HEK293 (cell line): ENCODE measurements at regions not wholly inside any gene's neighbourhood (a gene's known extent, or its start where the extent isn't known, plus 50 kb on each side); places are given as distances from the start of the nearest gene placed in this dataset.

ENCODE experiments used
- CTCF ChIA-PET: fragments of 350-600 bp; formaldehyde crosslinking; extraction: SDS; loops from one replicate; lab custom pipeline; 2021; ENCODE audit warnings: antibody characterized with exemption; lab: Yijun Ruan, JAX
- POLR2A ChIA-PET: fragments of 300-600 bp; formaldehyde crosslinking; extraction: SDS; loops from one replicate; lab custom pipeline; 2020; ENCODE audit warnings: antibody characterized with exemption, inconsistent platforms; lab: Yijun Ruan, JAX
- H3K27ac ChIP-seq: fragments of 200-500 bp; sonication (Bioruptor generic); 2 replicates; pipeline ENCODE4 v1.5.1; 2014; ENCODE audit warnings: low read depth, low read length, control low read depth, inconsistent platforms; ENCODE audit errors: extremely low read depth
- H3K36me3 ChIP-seq, 2 experiments: fragments of 200-500 bp in 1 of 2; sonication (Bioruptor generic) in 1 of 2; 1 replicate in 1 of 2; 2 replicates in 1 of 2; pipeline ENCODE4 v1.5.1; 2014 to 2017; ENCODE audit warnings: inconsistent platforms in 2 of 2, low read length in 2 of 2; ENCODE audit not compliant: control insufficient read depth in 2 of 2, insufficient read depth in 1 of 2
- H3K4me1 ChIP-seq: fragments of 200-500 bp; sonication (Bioruptor generic); 2 replicates; pipeline ENCODE4 v1.5.1; 2014; ENCODE audit warnings: mild to moderate bottlenecking, low read length, inconsistent platforms; ENCODE audit not compliant: control insufficient read depth, insufficient read depth
- H3K4me3 ChIP-seq: 2 replicates; pipeline ENCODE4 v1.5.1; 2011; ENCODE audit warnings: low read depth, mild to moderate bottlenecking, control low read depth, low read length, moderate library complexity
- H3K9me3 ChIP-seq: fragments of 200-500 bp; sonication (Bioruptor generic); 2 replicates; pipeline ENCODE4 v1.5.1; 2014; ENCODE audit warnings: low read depth, low read length, inconsistent platforms; ENCODE audit not compliant: control insufficient read depth, insufficient read depth
- GLI4 ChIP-seq: fragments of 450-650 bp; formaldehyde crosslinking; IDR thresholded peaks from 2 replicates; pipeline ENCODE4 v1.5.1; 2016; ENCODE audit warnings: missing biosample characterization, missing genetic modification characterization
- GLIS1 ChIP-seq: fragments of 450-650 bp; formaldehyde crosslinking; IDR thresholded peaks from 2 replicates; pipeline ENCODE4 v1.5.1; 2016; ENCODE audit warnings: missing biosample characterization, missing genetic modification characterization
- ZFP3 ChIP-seq: fragments of 450-650 bp; formaldehyde crosslinking; IDR thresholded peaks from 2 replicates; pipeline ENCODE4 v1.5.1; 2016; ENCODE audit warnings: low read depth, missing biosample characterization, missing genetic modification characterization
- ZNF16 ChIP-seq: fragments of 450-650 bp; formaldehyde crosslinking; IDR thresholded peaks from 2 replicates; pipeline ENCODE4 v1.5.1; 2016; ENCODE audit warnings: low read depth, missing biosample characterization, missing genetic modification characterization
- ZNF174 ChIP-seq: fragments of 450-650 bp; formaldehyde crosslinking; IDR thresholded peaks from 2 replicates; pipeline ENCODE4 v1.5.0; 2017; ENCODE audit warnings: missing biosample characterization, mild to moderate bottlenecking, missing genetic modification characterization
- ZNF175 ChIP-seq: fragments of 450-650 bp; formaldehyde crosslinking; IDR thresholded peaks from 2 replicates; pipeline ENCODE4 v1.5.1; 2016; ENCODE audit warnings: missing biosample characterization, missing genetic modification characterization
- ZNF404 ChIP-seq: fragments of 450-650 bp; formaldehyde crosslinking; IDR thresholded peaks from 2 replicates; pipeline ENCODE4 v1.5.1; 2017; ENCODE audit warnings: missing biosample characterization, missing genetic modification characterization
- ZNF670 ChIP-seq: fragments of 450-650 bp; formaldehyde crosslinking; IDR thresholded peaks from 2 replicates; pipeline ENCODE4 v1.5.1; 2016; ENCODE audit warnings: missing biosample characterization, missing genetic modification characterization, low read depth
- ZNF76 ChIP-seq: fragments of 450-650 bp; formaldehyde crosslinking; IDR thresholded peaks from 2 replicates; pipeline ENCODE4; 2016; ENCODE audit warnings: low read depth, missing biosample characterization, missing genetic modification characterization, borderline replicate concordance
- ZNF777 ChIP-seq: fragments of 450-650 bp; formaldehyde crosslinking; IDR thresholded peaks from 2 replicates; pipeline ENCODE4 v1.5.1; 2017; ENCODE audit warnings: missing biosample characterization, missing genetic modification characterization, borderline replicate concordance
- TF ChIP-seq, protein P1 (sequence below): sonication (generic); formaldehyde crosslinking; IDR thresholded peaks from 2 replicates; pipeline ENCODE4 v1.8.1; 2022; ENCODE audit warnings: mild to moderate bottlenecking, moderate library complexity, missing genetic modification reagents
- TF ChIP-seq, protein P2 (sequence below): fragments of 450-650 bp; formaldehyde crosslinking; IDR thresholded peaks from 2 replicates; pipeline ENCODE4 v1.5.1; 2016; ENCODE audit warnings: missing biosample characterization, missing genetic modification characterization
- TF ChIP-seq, protein P3 (sequence below): fragments of 450-650 bp; formaldehyde crosslinking; IDR thresholded peaks from 2 replicates; pipeline ENCODE4 v1.5.1; 2016; ENCODE audit warnings: missing biosample characterization, missing genetic modification characterization
- TF ChIP-seq, protein P4 (sequence below): fragments of 450-650 bp; formaldehyde crosslinking; IDR thresholded peaks from 2 replicates; pipeline ENCODE4 v1.5.1; 2016; ENCODE audit warnings: missing biosample characterization, missing genetic modification characterization
- TF ChIP-seq, protein P5 (sequence below): fragments of 450-650 bp; formaldehyde crosslinking; IDR thresholded peaks from 2 replicates; pipeline ENCODE4 v1.5.1; 2016; ENCODE audit warnings: missing biosample characterization, missing genetic modification characterization
- TF ChIP-seq, protein P6 (sequence below): fragments of 450-650 bp; formaldehyde crosslinking; IDR thresholded peaks from 2 replicates; pipeline ENCODE4 v1.5.1; 2016; ENCODE audit warnings: missing biosample characterization, missing genetic modification characterization

DNA sequence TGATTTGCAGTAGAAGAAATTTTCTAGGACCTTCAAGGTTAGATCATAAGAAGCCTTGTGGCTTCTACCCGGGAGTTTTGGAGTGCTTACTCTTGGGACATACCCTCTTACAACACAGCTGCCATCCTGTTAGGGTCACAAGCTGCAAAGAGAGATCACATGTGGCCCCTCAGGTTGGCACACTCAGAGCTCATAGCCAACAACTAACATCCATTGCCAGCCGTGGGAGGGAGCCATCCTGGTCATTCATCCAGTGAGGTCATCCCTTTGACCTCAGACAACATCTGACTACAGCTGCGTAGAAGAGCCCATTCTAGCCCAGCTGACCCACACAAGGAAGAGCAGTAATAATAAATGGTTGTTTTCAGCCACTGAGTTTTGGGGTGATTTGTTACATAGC lies 76.9 kb upstream of the NABP1 start:
- CTCF ChIA-PET = interaction anchor here (0.7 to 2.1 kb wide), 2 partner anchors 34 to 818 kb away, joined by 3 to 10 read pairs; no protein-coding TSS in a partner anchor

DNA sequence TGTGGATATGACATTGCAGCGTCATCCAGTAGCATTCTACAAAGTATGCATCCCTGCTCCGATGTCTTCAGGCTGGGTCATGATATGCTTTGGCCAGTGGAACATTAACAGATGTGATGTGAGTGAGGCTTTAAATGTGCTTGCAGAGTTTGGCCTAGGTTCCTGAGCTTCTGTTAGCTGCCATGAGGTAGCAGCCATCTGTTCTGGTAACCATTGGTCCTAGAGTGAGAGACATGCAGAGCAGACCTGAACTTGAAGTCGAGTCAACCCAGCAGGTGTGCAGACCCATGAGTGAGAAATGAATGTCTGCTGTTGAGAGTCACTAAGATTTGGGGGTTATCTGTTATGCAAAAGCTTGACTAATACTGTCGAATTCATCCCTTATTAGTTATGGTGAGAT lies 73.8 kb upstream of the NABP1 start:
- H3K36me3 ChIP-seq = no peaks in the 10 kb centered on the region
- H3K27ac ChIP-seq = no peak overlapping the region
- no peaks in the 10 kb centered on the region for H3K4me1 ChIP-seq
- TF ChIP-seq, protein P1, sequence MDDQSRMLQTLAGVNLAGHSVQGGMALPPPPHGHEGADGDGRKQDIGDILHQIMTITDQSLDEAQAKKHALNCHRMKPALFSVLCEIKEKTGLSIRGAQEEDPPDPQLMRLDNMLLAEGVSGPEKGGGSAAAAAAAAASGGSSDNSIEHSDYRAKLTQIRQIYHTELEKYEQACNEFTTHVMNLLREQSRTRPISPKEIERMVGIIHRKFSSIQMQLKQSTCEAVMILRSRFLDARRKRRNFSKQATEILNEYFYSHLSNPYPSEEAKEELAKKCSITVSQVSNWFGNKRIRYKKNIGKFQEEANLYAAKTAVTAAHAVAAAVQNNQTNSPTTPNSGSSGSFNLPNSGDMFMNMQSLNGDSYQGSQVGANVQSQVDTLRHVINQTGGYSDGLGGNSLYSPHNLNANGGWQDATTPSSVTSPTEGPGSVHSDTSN (CRISPR knock-in tag) = no peak
- TF ChIP-seq, protein P2, sequence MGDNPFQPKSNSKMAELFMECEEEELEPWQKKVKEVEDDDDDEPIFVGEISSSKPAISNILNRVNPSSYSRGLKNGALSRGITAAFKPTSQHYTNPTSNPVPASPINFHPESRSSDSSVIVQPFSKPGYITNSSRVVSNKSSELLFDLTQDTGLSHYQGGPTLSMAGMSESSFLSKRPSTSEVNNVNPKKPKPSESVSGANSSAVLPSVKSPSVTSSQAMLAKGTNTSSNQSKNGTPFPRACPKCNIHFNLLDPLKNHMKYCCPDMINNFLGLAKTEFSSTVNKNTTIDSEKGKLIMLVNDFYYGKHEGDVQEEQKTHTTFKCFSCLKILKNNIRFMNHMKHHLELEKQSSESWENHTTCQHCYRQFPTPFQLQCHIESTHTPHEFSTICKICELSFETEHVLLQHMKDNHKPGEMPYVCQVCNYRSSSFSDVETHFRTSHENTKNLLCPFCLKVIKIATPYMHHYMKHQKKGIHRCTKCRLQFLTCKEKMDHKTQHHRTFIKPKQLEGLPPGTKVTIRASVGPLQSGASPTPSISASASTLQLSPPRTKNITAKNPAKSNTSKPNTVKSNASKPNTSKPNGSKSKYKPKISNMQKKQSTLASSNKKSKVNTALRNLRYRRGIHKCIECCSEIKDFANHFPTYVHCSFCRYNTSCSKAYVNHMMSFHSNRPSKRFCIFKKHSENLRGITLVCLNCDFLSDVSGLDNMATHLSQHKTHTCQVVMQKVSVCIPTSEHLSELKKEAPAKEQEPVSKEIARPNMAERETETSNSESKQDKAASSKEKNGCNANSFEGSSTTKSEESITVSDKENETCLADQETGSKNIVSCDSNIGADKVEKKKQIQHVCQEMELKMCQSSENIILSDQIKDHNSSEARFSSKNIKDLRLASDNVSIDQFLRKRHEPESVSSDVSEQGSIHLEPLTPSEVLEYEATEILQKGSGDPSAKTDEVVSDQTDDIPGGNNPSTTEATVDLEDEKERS (tag by site-specific recombination) = no peak
- H3K9me3 ChIP-seq = no peaks in the 10 kb centered on the region
- H3K4me3 ChIP-seq = no peak overlapping the region
- ChIA-PET CTCF (no interaction called here), POLR2A (no interaction called here)

More for the DNA sequence above, 76.9 kb upstream of the NABP1 start:
- Histone ChIP-seq H3K27ac (no peak overlapping the region), H3K36me3 (no peaks in the 10 kb centered on the region), H3K4me3 (no peak overlapping the region), H3K4me1 (no peaks in the 10 kb centered on the region), H3K9me3 (no peaks in the 10 kb centered on the region)
- POLR2A ChIA-PET = no interaction called here
- no peak for TF ChIP-seq ZNF670 (tag by site-specific recombination)
- no peak for TF ChIP-seq ZNF174
- no peak for TF ChIP-seq ZNF16
- TF ChIP-seq, protein P3, sequence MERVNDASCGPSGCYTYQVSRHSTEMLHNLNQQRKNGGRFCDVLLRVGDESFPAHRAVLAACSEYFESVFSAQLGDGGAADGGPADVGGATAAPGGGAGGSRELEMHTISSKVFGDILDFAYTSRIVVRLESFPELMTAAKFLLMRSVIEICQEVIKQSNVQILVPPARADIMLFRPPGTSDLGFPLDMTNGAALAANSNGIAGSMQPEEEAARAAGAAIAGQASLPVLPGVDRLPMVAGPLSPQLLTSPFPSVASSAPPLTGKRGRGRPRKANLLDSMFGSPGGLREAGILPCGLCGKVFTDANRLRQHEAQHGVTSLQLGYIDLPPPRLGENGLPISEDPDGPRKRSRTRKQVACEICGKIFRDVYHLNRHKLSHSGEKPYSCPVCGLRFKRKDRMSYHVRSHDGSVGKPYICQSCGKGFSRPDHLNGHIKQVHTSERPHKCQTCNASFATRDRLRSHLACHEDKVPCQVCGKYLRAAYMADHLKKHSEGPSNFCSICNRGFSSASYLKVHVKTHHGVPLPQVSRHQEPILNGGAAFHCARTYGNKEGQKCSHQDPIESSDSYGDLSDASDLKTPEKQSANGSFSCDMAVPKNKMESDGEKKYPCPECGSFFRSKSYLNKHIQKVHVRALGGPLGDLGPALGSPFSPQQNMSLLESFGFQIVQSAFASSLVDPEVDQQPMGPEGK (tag by site-specific recombination) = no peak
- TF ChIP-seq, protein P4, sequence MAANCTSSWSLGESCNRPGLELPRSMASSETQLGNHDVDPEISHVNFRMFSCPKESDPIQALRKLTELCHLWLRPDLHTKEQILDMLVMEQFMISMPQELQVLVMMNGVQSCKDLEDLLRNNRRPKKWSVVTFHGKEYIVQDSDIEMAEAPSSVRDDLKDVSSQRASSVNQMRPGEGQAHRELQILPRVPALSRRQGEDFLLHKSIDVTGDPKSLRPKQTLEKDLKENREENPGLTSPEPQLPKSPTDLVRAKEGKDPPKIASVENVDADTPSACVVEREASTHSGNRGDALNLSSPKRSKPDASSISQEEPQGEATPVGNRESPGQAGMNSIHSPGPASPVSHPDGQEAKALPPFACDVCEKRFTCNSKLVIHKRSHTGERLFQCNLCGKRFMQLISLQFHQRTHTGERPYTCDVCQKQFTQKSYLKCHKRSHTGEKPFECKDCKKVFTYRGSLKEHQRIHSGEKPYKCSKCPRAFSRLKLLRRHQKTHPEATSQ (tag by site-specific recombination) = no peak
- TF ChIP-seq GLIS1 (tag by site-specific recombination) = no peak
- no peak for TF ChIP-seq ZNF76 (tag by site-specific recombination)
- TF ChIP-seq, protein P5, sequence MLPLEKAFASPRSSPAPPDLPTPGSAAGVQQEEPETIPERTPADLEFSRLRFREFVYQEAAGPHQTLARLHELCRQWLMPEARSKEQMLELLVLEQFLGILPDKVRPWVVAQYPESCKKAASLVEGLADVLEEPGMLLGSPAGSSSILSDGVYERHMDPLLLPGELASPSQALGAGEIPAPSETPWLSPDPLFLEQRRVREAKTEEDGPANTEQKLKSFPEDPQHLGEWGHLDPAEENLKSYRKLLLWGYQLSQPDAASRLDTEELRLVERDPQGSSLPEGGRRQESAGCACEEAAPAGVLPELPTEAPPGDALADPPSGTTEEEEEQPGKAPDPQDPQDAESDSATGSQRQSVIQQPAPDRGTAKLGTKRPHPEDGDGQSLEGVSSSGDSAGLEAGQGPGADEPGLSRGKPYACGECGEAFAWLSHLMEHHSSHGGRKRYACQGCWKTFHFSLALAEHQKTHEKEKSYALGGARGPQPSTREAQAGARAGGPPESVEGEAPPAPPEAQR = no peak
- no peak for TF ChIP-seq ZNF175 (tag by site-specific recombination)
- no peak for TF ChIP-seq GLI4 (tag by site-specific recombination)
- TF ChIP-seq, protein P6, sequence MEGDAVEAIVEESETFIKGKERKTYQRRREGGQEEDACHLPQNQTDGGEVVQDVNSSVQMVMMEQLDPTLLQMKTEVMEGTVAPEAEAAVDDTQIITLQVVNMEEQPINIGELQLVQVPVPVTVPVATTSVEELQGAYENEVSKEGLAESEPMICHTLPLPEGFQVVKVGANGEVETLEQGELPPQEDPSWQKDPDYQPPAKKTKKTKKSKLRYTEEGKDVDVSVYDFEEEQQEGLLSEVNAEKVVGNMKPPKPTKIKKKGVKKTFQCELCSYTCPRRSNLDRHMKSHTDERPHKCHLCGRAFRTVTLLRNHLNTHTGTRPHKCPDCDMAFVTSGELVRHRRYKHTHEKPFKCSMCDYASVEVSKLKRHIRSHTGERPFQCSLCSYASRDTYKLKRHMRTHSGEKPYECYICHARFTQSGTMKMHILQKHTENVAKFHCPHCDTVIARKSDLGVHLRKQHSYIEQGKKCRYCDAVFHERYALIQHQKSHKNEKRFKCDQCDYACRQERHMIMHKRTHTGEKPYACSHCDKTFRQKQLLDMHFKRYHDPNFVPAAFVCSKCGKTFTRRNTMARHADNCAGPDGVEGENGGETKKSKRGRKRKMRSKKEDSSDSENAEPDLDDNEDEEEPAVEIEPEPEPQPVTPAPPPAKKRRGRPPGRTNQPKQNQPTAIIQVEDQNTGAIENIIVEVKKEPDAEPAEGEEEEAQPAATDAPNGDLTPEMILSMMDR = no peak
- TF ChIP-seq ZFP3 = no peak
- TF ChIP-seq ZNF777 (tag by site-specific recombination) = no peak
- no peak for TF ChIP-seq ZNF404 (tag by site-specific recombination)
